IMR-90 (cell line): ENCODE measurements at regions not wholly inside any gene's neighbourhood (a gene's known extent, or its start where the extent isn't known, plus 50 kb on each side); places are given as distances from the start of the nearest gene placed in this dataset.

ENCODE experiments used
- ATAC-seq: fragments of 200-7000 bp; cut with Tn5 transposase; 2 replicates; pipeline ENCODE4 v1.9.1; 2020; ENCODE audit warnings: low read depth, mild to moderate bottlenecking, moderate library complexity
- BruUV-seq: library from RNA; stranded (reverse); fragments of 400-500 nt; replicated peaks from 2 replicates; lab custom pipeline; 2021; lab: Mats Ljungman, UMichigan
- CTCF ChIA-PET: fragments of 300-600 bp; formaldehyde crosslinking; extraction: SDS; loops from one replicate; lab custom pipeline; 2021; ENCODE audit warnings: antibody characterized with exemption; lab: Yijun Ruan, JAX
- POLR2A ChIA-PET: fragments of 300-600 bp; sonication (Branson Sonifier 250); formaldehyde crosslinking; loops from one replicate; lab custom pipeline; 2022; ENCODE audit warnings: antibody characterized with exemption; ENCODE audit not compliant: unreplicated experiment; lab: Charles Lee
- DNase-seq: peaks from one replicate; pipeline ENCODE4 v3.0.0; 2013
- H2AFZ ChIP-seq: replicated peaks from 2 replicates; pipeline ENCODE3; 2013; ENCODE audit warnings: low read length, mild to moderate bottlenecking; ENCODE audit not compliant: poor library complexity
- H2AK5ac ChIP-seq: 2 replicates; pipeline ENCODE4 v1.6.1; 2013; ENCODE audit warnings: low read depth, low read length, inconsistent platforms
- H2AK9ac ChIP-seq: replicated peaks from 2 replicates; pipeline ENCODE3; 2013; ENCODE audit warnings: mild to moderate bottlenecking, low read depth, low read length, moderate library complexity; ENCODE audit not compliant: poor library complexity
- H2BK120ac ChIP-seq: 2 replicates; pipeline ENCODE4 v1.6.1; 2013; ENCODE audit warnings: low read depth, low read length, inconsistent platforms
- H2BK15ac ChIP-seq: 3 replicates; pipeline ENCODE4 v1.6.1; 2013; ENCODE audit warnings: low read depth, low read length, inconsistent platforms
- H2BK20ac ChIP-seq: 2 replicates; pipeline ENCODE4 v1.6.1; 2013; ENCODE audit warnings: low read depth, mild to moderate bottlenecking, inconsistent platforms, low read length, moderate library complexity
- H2BK5ac ChIP-seq: 2 replicates; pipeline ENCODE4 v1.6.1; 2013; ENCODE audit warnings: mild to moderate bottlenecking, low read depth, low read length, inconsistent platforms; ENCODE audit not compliant: poor library complexity, severe bottlenecking
- H3K14ac ChIP-seq: replicated peaks from 2 replicates; pipeline ENCODE4 v1.6.1; 2013; ENCODE audit warnings: low read depth, low read length, inconsistent platforms
- H3K18ac ChIP-seq: 2 replicates; pipeline ENCODE4 v1.6.1; 2013; ENCODE audit warnings: low read depth, low read length, control low read depth
- H3K23ac ChIP-seq: 2 replicates; pipeline ENCODE4 v1.6.1; 2013; ENCODE audit warnings: low read depth, low read length, inconsistent platforms
- H3K27ac ChIP-seq: 2 replicates; pipeline ENCODE4 v1.5.1; 2013; ENCODE audit warnings: mild to moderate bottlenecking, control low read depth, low read length; ENCODE audit not compliant: insufficient read depth
- H3K27me3 ChIP-seq: 2 replicates; pipeline ENCODE4 v1.6.1; 2013; ENCODE audit warnings: low read length; ENCODE audit not compliant: control insufficient read depth, insufficient read depth
- H3K36me3 ChIP-seq: 2 replicates; pipeline ENCODE4 v1.6.1; 2013; ENCODE audit warnings: low read length, mixed read lengths; ENCODE audit not compliant: control insufficient read depth, insufficient read depth
- H3K4ac ChIP-seq: 2 replicates; pipeline ENCODE4 v1.6.1; 2013; ENCODE audit warnings: low read depth, low read length, inconsistent platforms
- H3K4me1 ChIP-seq: 2 replicates; pipeline ENCODE4 v1.6.1; 2013; ENCODE audit warnings: low read length, mixed read lengths; ENCODE audit not compliant: control insufficient read depth, insufficient read depth
- H3K4me2 ChIP-seq: 2 replicates; pipeline ENCODE4 v1.6.1; 2013; ENCODE audit warnings: low read depth, mild to moderate bottlenecking, control low read depth, low read length, moderate library complexity
- H3K4me3 ChIP-seq: 2 replicates; pipeline ENCODE4 v1.5.1; 2013; ENCODE audit warnings: low read depth, mild to moderate bottlenecking, control low read depth, low read length, moderate library complexity; ENCODE audit not compliant: insufficient read depth
- H3K56ac ChIP-seq: 2 replicates; pipeline ENCODE4 v1.6.1; 2013; ENCODE audit warnings: low read length, inconsistent platforms; ENCODE audit not compliant: insufficient read depth; ENCODE audit errors: extremely low read depth
- H3K79me1 ChIP-seq, 2 experiments: 2 replicates each; pipeline ENCODE4 v1.6.1; 2013; ENCODE audit warnings: low read length in 2 of 2, inconsistent platforms in 1 of 2, low read depth in 1 of 2
- H3K9ac ChIP-seq: 2 replicates; pipeline ENCODE4 v1.6.1; 2013; ENCODE audit warnings: low read depth, low read length, control low read depth
- H3K9me1 ChIP-seq: 2 replicates; pipeline ENCODE4 v1.6.1; 2013; ENCODE audit warnings: low read length, inconsistent platforms; ENCODE audit not compliant: insufficient read depth
- H3K9me3 ChIP-seq: 2 replicates; pipeline ENCODE4 v1.6.1; 2013; ENCODE audit warnings: low read length; ENCODE audit not compliant: control insufficient read depth, insufficient read depth
- H4K20me1 ChIP-seq: 2 replicates; pipeline ENCODE4 v1.6.1; 2013; ENCODE audit warnings: low read length, inconsistent platforms; ENCODE audit not compliant: insufficient read depth
- H4K5ac ChIP-seq: 2 replicates; pipeline ENCODE4 v1.6.1; 2013; ENCODE audit warnings: mild to moderate bottlenecking, low read depth, low read length, control low read depth
- H4K8ac ChIP-seq, 2 experiments: 2 replicates each; pipeline ENCODE4 v1.6.1; 2013; ENCODE audit warnings: low read depth in 2 of 2, low read length in 2 of 2, control low read depth in 1 of 2, inconsistent platforms in 1 of 2
- H4K91ac ChIP-seq: 2 replicates; pipeline ENCODE4 v1.6.1; 2013; ENCODE audit warnings: low read depth, low read length, inconsistent platforms; ENCODE audit not compliant: insufficient read depth
- BHLHE40 ChIP-seq: fragments of 150-350 bp; IDR thresholded peaks from 2 replicates; pipeline ENCODE4 v1.6.1; 2016; ENCODE audit warnings: mild to moderate bottlenecking, low read depth, low read length
- CEBPB ChIP-seq: IDR thresholded peaks from 2 replicates; pipeline ENCODE4 v1.6.1; 2012; ENCODE audit warnings: low read depth, low read length, improper control_type of control experiment
- CHD1 ChIP-seq: IDR thresholded peaks from 2 replicates; pipeline ENCODE4 v1.6.1; 2012; ENCODE audit warnings: low read depth, low read length, improper control_type of control experiment
- FOS ChIP-seq: fragments of 150-350 bp; IDR thresholded peaks from 2 replicates; pipeline ENCODE4 v1.6.1; 2016; ENCODE audit warnings: low read depth, low read length
- MAFK ChIP-seq: IDR thresholded peaks from 2 replicates; pipeline ENCODE4 v1.6.1; 2012; ENCODE audit warnings: low read depth, low read length, improper control_type of control experiment
- MAZ ChIP-seq: IDR thresholded peaks from 2 replicates; pipeline ENCODE4 v1.6.1; 2012; ENCODE audit warnings: low read depth, mild to moderate bottlenecking, low read length, improper control_type of control experiment, moderate library complexity, borderline replicate concordance
- MXI1 ChIP-seq: IDR thresholded peaks from 2 replicates; pipeline ENCODE4 v1.6.1; 2012; ENCODE audit warnings: low read depth, mild to moderate bottlenecking, low read length, moderate library complexity, borderline replicate concordance
- NFE2L2 ChIP-seq: fragments of 150-350 bp; IDR thresholded peaks from 2 replicates; pipeline ENCODE4 v1.6.1; 2016; ENCODE audit warnings: low read depth, mild to moderate bottlenecking, low read length
- POLR2A ChIP-seq: IDR thresholded peaks from 2 replicates; pipeline ENCODE4 v1.6.1; 2012; ENCODE audit warnings: mild to moderate bottlenecking, low read depth, low read length
- RAD21 ChIP-seq: IDR thresholded peaks from 2 replicates; pipeline ENCODE4 v1.6.1; 2012; ENCODE audit warnings: low read length, improper control_type of control experiment
- RCOR1 ChIP-seq: IDR thresholded peaks from 2 replicates; pipeline ENCODE4 v1.6.1; 2012; ENCODE audit warnings: mild to moderate bottlenecking, low read length, improper control_type of control experiment; ENCODE audit not compliant: insufficient replicate concordance
- RFX5 ChIP-seq: IDR thresholded peaks from 2 replicates; pipeline ENCODE4 v1.8.0; 2012; ENCODE audit warnings: low read depth, mild to moderate bottlenecking, low read length, moderate library complexity
- SMC3 ChIP-seq: fragments of 150-350 bp; IDR thresholded peaks from 2 replicates; pipeline ENCODE4 v1.6.1; 2016; ENCODE audit warnings: low read depth, mild to moderate bottlenecking, antibody characterized with exemption, low read length, moderate library complexity
- WGBS, 2 experiments: methylation state at CpG; one replicate each; pipeline versions ENCODE4 v1.1.5 to v1.1.7; 2013; ENCODE audit warnings: missing lambda C conversion rate in 2 of 2; ENCODE audit not compliant: insufficient read length in 1 of 2; ENCODE audit errors: extremely low coverage in 2 of 2; 5-methylcytosine and 5-hydroxymethylcytosine counted together
- dilution Hi-C: fragments of 300-500 bp; cut with HindIII; formaldehyde crosslinking; loops from one replicate; pipeline ENCODE4 v1.14.3; 2018; ENCODE audit warnings: low sequenced_read_pairs; ENCODE audit not compliant: unreplicated experiment
- in situ Hi-C: fragments of 300-500 bp; cut with MboI; formaldehyde crosslinking; loops from 3 replicates; pipeline ENCODE4 v1.14.3; 2019; ENCODE audit warnings: low sequenced_read_pairs, inconsistent platforms, mixed read lengths
- intact Hi-C: fragments of 100-400 bp; cut with micrococcal nuclease; formaldehyde crosslinking; loops from 2 replicates; pipeline ENCODE4 v1.10.0; 2022
- TF ChIP-seq, protein P1 (sequence below): fragments of 150-350 bp; IDR thresholded peaks from 2 replicates; pipeline ENCODE4 v1.6.1; 2017; ENCODE audit warnings: mild to moderate bottlenecking, antibody characterized with exemption, low read length, low read depth
- TF ChIP-seq, protein P2 (sequence below): conservative IDR thresholded peaks from 2 replicates; pipeline ENCODE4 v1.5.1; 2012; ENCODE audit warnings: mild to moderate bottlenecking, low read depth, low read length, improper control_type of control experiment
- TF ChIP-seq, protein P3 (sequence below): fragments of 150-350 bp; IDR thresholded peaks from 2 replicates; pipeline ENCODE4 v1.6.1; 2016; ENCODE audit warnings: low read depth, mild to moderate bottlenecking, low read length, moderate library complexity, borderline replicate concordance

DNA sequence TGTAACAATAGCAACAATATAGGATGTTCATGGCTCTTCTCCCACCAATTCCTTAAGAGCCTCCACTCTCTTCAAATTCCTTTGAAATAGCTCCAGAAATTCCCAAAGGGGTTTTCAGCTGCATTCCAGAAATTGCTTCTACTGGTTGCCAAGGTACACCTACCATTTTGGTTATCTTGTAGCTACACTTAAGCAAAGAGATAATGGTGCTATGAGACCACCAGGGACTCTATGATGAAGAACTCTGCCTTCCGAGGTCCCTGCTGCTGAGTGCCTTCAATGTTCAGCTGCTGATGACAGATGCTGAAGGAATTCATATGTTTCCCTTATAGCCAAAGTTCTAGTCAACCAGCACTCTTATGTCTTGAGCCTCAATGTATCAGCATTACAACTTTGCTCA, 78.4 kb downstream of the POU4F1 start:
- no peak for ATAC-seq
- BruUV-seq = no TSS peak
- H3K4me2 ChIP-seq = no peak overlapping the region

More for the DNA sequence above, 78.4 kb downstream of the POU4F1 start:
- Histone ChIP-seq H3K27ac (no peak overlapping the region), H2AK5ac (no peak overlapping the region), H4K8ac (no peak overlapping the region), H2BK120ac (no peak overlapping the region), H2AK9ac (no peak overlapping the region), H3K56ac (no peak overlapping the region), H2BK15ac (no peak overlapping the region), H3K4me3 (no peak overlapping the region), H3K9ac (no peak overlapping the region), H3K36me3 (no peaks in the 10 kb centered on the region), H3K23ac (no peak overlapping the region), H4K5ac (no peak overlapping the region), H3K79me1 (no peaks in the 10 kb centered on the region), H4K20me1 (no peaks in the 10 kb centered on the region), H4K91ac (no peak overlapping the region), H3K9me1 (no peaks in the 10 kb centered on the region), H3K4me1 (no peaks in the 10 kb centered on the region), H3K14ac (no peak overlapping the region), H3K27me3 (no peaks in the 10 kb centered on the region), H3K4ac (no peak overlapping the region), H2BK5ac (no peak overlapping the region), H3K18ac (no peak overlapping the region), H2BK20ac (no peak overlapping the region), H2AFZ (no peak overlapping the region), H3K9me3 (no peaks in the 10 kb centered on the region)
- ChIA-PET POLR2A (no interaction called here), CTCF (no interaction called here)
- TF ChIP-seq MXI1 (no peak), POLR2A (no peak), CHD1 (no peak), CEBPB (no peak), SMC3 (no peak), RCOR1 (no peak), MAFK (no peak), NFE2L2 (no peak), RFX5 (no peak), BHLHE40 (no peak), FOS (no peak), RAD21 (no peak), MAZ (no peak)
- TF ChIP-seq, protein P1, sequence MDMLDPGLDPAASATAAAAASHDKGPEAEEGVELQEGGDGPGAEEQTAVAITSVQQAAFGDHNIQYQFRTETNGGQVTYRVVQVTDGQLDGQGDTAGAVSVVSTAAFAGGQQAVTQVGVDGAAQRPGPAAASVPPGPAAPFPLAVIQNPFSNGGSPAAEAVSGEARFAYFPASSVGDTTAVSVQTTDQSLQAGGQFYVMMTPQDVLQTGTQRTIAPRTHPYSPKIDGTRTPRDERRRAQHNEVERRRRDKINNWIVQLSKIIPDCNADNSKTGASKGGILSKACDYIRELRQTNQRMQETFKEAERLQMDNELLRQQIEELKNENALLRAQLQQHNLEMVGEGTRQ = no peak
- TF ChIP-seq, protein P2, sequence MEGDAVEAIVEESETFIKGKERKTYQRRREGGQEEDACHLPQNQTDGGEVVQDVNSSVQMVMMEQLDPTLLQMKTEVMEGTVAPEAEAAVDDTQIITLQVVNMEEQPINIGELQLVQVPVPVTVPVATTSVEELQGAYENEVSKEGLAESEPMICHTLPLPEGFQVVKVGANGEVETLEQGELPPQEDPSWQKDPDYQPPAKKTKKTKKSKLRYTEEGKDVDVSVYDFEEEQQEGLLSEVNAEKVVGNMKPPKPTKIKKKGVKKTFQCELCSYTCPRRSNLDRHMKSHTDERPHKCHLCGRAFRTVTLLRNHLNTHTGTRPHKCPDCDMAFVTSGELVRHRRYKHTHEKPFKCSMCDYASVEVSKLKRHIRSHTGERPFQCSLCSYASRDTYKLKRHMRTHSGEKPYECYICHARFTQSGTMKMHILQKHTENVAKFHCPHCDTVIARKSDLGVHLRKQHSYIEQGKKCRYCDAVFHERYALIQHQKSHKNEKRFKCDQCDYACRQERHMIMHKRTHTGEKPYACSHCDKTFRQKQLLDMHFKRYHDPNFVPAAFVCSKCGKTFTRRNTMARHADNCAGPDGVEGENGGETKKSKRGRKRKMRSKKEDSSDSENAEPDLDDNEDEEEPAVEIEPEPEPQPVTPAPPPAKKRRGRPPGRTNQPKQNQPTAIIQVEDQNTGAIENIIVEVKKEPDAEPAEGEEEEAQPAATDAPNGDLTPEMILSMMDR = no peak
- TF ChIP-seq, protein P3, sequence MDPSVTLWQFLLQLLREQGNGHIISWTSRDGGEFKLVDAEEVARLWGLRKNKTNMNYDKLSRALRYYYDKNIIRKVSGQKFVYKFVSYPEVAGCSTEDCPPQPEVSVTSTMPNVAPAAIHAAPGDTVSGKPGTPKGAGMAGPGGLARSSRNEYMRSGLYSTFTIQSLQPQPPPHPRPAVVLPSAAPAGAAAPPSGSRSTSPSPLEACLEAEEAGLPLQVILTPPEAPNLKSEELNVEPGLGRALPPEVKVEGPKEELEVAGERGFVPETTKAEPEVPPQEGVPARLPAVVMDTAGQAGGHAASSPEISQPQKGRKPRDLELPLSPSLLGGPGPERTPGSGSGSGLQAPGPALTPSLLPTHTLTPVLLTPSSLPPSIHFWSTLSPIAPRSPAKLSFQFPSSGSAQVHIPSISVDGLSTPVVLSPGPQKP = no peak
- dilution Hi-C loops (no loop called here), in situ Hi-C loops (no loop called here), intact Hi-C loops (no loop called here)
- DNase-seq = no peak
- WGBS, 2 experiments = no CpG with 5 or more reads among the region's 1 CpG
